GM12872 (cell line): ENCODE measurements at regions not wholly inside any gene's neighbourhood (a gene's known extent, or its start where the extent isn't known, plus 50 kb on each side); places are given as distances from the start of the nearest gene placed in this dataset.

Experiments used
- CTCF ChIP-seq: IDR thresholded peaks from 3 replicates; pipeline ENCODE4 v1.5.1; 2011; ENCODE audit warnings: low read depth, mild to moderate bottlenecking, low read length, moderate library complexity; ENCODE audit not compliant: insufficient read depth

DNA sequence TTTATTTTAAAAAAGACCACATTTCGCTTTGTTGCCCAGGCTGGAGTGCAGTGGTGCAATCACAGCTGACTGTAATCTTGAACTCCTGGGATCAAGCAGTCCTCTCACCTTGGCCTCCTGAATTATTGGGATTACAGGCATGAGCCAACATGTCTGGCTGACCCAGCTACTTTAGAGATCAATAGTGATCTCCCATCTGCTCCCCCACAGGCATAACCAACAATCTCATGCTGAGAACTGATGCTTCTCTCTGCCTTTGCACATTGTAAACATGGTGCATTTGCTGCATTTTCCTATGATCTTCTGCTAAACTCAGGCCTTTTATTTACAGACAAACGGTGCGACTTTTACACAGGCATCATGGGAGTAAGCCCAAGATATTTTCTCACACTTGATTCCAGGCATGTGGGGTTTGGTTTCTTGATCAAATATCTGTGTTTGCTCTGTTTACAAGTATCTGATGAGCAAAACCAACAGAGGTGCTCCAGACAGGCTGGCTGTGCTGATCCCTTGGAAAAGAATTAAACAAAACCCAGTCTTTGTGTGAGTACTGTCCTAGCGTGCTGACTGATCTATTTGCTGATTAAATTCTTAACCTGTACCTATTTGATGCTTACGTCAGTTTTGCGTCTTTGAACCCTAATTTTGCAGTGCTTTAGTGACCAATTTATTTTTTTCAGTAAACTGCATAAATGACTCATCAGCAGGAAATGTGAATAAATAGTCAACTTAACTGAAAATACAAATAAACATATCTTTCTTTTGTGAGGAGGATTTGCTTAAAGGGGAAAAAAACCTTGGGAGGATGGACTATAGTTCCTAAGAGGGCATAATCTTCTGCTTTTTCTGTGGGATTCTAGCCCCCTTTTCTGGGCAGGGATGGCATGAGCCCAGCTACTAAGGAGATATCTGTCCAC is 191.7 kb upstream of the NR3C1 start:
- no peak for TF ChIP-seq CTCF

DNA sequence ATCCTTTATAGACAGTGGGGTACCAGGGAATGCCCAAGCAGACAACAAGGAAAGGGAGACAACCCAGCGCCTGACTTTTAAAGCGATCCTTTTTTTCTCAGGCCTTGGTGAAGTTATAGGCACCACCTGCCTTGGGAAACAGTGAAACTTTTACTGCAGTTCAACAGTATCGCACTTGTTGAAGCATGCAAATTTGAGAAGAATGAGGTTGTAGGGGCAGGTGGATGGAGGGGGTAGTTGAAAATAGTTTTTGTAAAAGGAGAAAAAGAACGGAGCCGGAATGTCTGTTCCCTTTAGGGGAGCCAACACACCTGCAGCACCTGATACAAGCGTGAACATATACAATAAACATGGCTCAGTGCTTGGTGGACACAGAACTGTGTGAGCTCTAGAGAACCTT is 190.2 kb upstream of the NR3C1 start:
- no peak for TF ChIP-seq CTCF

DNA sequence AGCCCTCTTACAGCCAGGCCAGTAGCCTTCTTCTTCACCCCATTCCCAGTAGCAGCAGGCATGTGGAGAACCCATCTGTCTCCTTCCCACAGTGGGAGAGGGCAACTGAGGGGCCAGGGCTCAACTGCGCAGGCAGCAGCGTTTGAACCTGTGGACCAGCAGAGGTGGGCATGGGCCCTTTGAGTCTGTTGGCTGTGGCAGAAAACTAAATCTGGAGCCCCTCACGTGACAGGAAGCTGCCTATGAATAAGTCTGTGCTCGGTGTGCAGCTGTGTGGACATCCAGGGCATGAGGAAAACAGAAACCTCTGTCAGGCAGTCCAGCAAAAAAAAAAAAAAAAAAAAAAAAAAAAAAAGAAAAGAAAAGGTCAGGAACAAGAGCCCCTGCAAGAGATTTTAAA is 189.2 kb upstream of the NR3C1 start:
- TF ChIP-seq CTCF, result no peak

- TF ChIP-seq CTCF, result no peak
These were observed 185.6 kb upstream of the NR3C1 start for GRCh38 chr5:143588933-143589662.

GRCh38 chr5:143586781-143587362 is 183.4 kb upstream of the NR3C1 start:
- TF ChIP-seq CTCF, result no peak

DNA sequence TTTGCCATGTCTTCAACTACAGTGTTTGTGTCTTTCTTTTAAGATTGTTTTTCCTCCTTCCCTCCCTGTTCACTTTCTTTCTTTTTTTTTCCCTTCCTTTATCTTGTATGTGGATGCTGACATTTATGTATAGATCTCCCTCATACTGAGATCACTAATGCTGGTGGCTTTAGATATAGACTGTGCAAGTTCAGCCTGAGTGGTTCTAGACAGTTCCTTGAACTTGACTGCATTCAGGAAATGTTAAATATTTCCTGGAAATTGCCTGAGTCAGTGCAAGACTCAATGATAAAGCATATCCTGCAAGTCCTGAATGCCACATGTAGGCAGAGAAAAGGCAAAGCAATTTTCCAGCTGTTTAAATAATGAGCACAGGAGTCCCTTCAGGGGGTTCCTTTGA is 182.5 kb upstream of the NR3C1 start:
- TF ChIP-seq CTCF, result no peak

DNA sequence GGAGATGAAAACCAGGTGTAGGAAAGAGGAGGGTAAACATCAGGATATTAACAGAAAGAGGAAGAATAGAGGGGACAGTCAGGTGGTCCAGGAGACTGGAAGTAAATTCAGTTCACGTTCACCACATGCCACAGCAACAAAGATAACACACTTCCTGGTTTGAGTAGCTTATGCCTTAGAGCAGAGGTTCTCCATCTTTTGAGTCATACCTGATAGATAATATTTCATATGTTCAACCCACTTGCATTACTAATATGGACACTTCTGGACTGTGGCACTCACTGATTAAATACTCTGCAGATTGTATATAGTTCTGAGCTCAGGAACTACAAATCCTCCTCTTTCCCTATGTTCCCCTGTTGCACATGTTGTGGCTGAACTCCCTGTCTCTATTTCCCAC is 179.9 kb upstream of the NR3C1 start:
- no peak for TF ChIP-seq CTCF
